ENCODE measurements at regions not wholly inside any gene's neighbourhood (a gene's known extent, or its start where the extent isn't known, plus 50 kb on each side); places are given as distances from the start of the nearest gene placed in this dataset.

DNA sequence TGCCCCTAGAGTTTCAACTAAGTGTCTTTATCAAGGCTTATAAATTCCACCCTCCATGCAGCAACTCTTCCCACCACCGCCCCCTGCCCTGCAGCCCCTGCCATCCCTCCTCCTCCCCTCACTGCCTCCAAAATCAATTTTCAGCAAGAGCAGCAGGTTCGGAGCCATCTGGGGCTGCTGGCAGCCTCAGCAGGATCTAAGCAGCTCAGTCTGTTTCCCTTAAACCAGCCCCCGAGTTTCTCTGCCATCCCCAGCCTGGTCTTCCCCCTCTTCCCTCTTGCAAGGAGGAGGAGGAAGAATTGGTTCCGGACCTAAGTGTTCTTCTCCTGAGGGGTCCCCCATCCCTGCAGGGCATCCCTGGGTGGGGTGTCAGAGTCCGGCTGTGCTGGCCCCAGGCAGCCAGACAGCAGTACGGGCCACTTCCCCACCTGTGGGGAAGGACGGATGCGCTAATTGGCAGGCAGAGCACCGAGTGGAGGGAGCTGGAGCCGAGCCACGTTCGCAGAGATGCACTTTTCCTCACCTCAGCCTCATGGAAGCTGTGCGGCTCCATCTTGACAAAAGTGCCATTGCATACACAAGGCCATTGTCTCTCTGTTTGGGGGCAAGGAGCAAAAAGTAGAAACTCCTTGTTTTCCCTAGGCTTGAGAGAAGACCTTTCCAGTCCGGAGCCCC, 189.3 kb downstream of the KCNA5 start:
- TF ChIP-seq, protein P1, sequence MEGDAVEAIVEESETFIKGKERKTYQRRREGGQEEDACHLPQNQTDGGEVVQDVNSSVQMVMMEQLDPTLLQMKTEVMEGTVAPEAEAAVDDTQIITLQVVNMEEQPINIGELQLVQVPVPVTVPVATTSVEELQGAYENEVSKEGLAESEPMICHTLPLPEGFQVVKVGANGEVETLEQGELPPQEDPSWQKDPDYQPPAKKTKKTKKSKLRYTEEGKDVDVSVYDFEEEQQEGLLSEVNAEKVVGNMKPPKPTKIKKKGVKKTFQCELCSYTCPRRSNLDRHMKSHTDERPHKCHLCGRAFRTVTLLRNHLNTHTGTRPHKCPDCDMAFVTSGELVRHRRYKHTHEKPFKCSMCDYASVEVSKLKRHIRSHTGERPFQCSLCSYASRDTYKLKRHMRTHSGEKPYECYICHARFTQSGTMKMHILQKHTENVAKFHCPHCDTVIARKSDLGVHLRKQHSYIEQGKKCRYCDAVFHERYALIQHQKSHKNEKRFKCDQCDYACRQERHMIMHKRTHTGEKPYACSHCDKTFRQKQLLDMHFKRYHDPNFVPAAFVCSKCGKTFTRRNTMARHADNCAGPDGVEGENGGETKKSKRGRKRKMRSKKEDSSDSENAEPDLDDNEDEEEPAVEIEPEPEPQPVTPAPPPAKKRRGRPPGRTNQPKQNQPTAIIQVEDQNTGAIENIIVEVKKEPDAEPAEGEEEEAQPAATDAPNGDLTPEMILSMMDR (IDR thresholded peaks at IDR 0.05; ENCODE audit: insufficient read depth, low read length, poor library complexity, severe bottlenecking), result no peak
- DNase-seq (ENCODE audit: extremely low read depth, insufficient read length), result no peak
- no peaks in the 10 kb centered on the region for H3K36me3 ChIP-seq (ENCODE audit: control insufficient read depth, insufficient read depth, low read length)
- no peak overlapping the region for H3K4me3 ChIP-seq (replicated peaks; ENCODE audit: low read depth, low read length)
- peaks cover 1% of the 10 kb centered on the region; the same call in 1 of the 2 replicates for H3K27me3 ChIP-seq (replicated peaks; ENCODE audit: control insufficient read depth, insufficient read depth, low read length)

DNA sequence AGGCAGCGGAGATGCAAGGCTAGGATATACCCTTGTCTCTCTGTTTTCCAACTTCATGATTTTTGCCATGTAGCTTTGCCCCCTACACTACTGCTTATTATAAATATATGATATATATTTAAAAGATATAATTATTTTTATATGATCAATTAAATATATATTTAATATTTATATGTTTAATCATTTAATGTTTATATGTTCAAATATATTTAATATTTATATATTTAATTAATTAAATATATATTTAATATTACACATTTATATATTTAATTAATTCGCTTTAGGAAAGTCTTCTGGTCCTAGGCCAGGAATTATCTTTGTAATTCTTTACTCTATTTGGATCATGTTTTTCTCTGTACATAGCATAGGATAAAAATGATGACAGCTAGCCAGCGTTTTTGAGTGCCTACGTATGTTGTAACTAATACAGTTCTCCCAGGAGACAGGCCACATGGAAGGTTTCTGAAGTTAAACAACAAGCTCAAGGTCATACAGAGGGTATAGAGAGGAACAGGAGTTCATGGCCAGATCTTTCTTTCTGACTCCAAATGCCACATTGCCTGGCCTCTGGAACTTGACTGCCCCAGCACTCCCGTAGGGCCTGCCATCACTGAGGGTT, 192.5 kb downstream of the KCNA5 start:
- Histone ChIP-seq H3K36me3 (ENCODE audit: control insufficient read depth, insufficient read depth, low read length) (no peaks in the 10 kb centered on the region), H3K4me3 (replicated peaks; ENCODE audit: low read depth, low read length) (no peak overlapping the region), H3K27me3 (replicated peaks; ENCODE audit: control insufficient read depth, insufficient read depth, low read length) (peaks cover 1% of the 10 kb centered on the region; the same call in 1 of the 2 replicates)
- TF ChIP-seq, protein P1 (IDR thresholded peaks at IDR 0.05; ENCODE audit: insufficient read depth, low read length, poor library complexity, severe bottlenecking), result no peak
- DNase-seq (ENCODE audit: extremely low read depth, insufficient read length), result no peak

DNA sequence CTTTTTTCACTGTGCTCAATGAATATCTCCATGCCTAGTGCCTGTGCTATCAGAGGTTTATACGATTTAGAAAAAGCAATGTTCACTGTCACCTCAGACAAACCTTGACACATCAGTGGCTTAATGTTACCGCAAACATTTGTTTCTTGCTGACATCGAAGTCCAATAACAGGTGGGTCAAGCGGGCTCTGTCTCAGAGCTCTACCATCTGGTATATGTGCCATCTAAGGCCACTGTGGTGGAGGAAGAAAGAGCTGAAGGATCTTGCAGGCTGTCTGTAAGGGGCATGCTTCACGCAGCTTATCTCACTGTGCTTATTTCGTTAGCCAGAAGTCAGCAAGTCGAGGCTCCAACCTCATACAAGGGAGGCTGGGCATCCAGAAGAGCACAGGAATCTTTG, 189.5 kb upstream of the NTF3 start:
- no peaks in the 10 kb centered on the region; the same call in 1 of the 2 replicates for H3K27me3 ChIP-seq (replicated peaks; ENCODE audit: control insufficient read depth, insufficient read depth, low read length)
- no peaks in the 10 kb centered on the region for H3K36me3 ChIP-seq (ENCODE audit: control insufficient read depth, insufficient read depth, low read length)
- TF ChIP-seq, protein P1 (IDR thresholded peaks at IDR 0.05; ENCODE audit: insufficient read depth, low read length, poor library complexity, severe bottlenecking), result no peak
- H3K4me3 ChIP-seq (replicated peaks; ENCODE audit: low read depth, low read length), result no peak overlapping the region
- DNase-seq (ENCODE audit: extremely low read depth, insufficient read length), result no peak

DNA sequence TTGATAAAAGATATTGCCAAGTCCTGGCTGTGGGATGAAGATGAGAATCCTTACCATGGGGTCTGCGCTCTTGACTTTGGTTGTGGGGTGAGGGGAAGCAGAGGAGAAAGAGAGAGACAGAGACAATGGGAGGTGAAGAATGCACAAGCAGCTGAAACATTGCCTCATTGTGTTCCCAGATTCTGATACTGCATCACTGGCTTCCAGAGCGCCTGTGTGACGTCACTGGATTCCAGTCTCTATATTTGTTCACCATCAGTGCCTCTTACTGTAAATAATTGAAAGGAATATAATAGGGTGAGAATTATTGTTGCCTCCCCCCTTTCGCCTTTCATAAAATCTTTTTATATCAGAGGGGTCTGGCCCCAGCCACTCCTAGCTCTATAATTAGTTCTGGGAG, 188.9 kb upstream of the NTF3 start:
- H3K36me3 ChIP-seq (ENCODE audit: control insufficient read depth, insufficient read depth, low read length), result no peaks in the 10 kb centered on the region
- H3K4me3 ChIP-seq (replicated peaks; ENCODE audit: low read depth, low read length), result no peak overlapping the region
- H3K27me3 ChIP-seq (replicated peaks; ENCODE audit: control insufficient read depth, insufficient read depth, low read length), result no peaks in the 10 kb centered on the region; the same call in 1 of the 2 replicates
- TF ChIP-seq, protein P1 (IDR thresholded peaks at IDR 0.05; ENCODE audit: insufficient read depth, low read length, poor library complexity, severe bottlenecking), result no peak
- DNase-seq (ENCODE audit: extremely low read depth, insufficient read length), result no peak

DNA sequence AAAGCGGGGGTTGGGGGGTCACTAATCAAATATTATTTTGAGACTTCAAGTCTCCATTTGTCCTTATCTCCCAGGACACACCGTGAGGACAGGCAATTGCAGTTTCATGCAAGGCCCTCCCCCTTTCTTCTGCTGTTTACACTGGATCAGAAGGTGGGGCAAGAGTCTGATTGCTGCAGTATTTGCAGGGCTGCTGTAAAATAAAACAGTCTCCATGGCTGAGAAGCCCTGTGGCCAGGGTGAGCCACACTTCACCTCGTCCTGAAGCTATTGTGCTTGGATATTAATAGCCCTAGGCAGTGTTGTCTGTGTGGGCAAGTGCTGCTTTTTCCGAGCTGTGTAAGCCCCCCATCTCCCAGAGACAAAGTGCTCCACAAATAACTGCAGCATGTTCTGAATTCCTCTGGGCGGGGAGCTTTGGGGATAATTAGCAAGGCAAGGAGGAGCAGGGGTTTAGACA, 187.4 kb upstream of the NTF3 start:
- TF ChIP-seq, protein P1 (IDR thresholded peaks at IDR 0.05; ENCODE audit: insufficient read depth, low read length, poor library complexity, severe bottlenecking), result no peak
- no peaks in the 10 kb centered on the region; the same call in 1 of the 2 replicates for H3K27me3 ChIP-seq (replicated peaks; ENCODE audit: control insufficient read depth, insufficient read depth, low read length)
- H3K36me3 ChIP-seq (ENCODE audit: control insufficient read depth, insufficient read depth, low read length), result no peaks in the 10 kb centered on the region
- H3K4me3 ChIP-seq (replicated peaks; ENCODE audit: low read depth, low read length), result no peak overlapping the region
- DNase-seq (ENCODE audit: extremely low read depth, insufficient read length), result no peak

Data from GM06990 (cell line).